Effector CD4-positive, alpha-beta T cell (primary cell): ENCODE measurements at regions not wholly inside any gene's neighbourhood (a gene's known extent, or its start where the extent isn't known, plus 50 kb on each side); places are given as distances from the start of the nearest gene placed in this dataset.
"Not testable (repeated sequence)": the region's sequence is repeated elsewhere in the genome, so short reads cannot be mapped to it uniquely, and the experiment has no call there.

ENCODE experiments used
- DNase-seq: peaks from one replicate; pipeline ENCODE4 v3.0.0-alpha.2; 2020

DNA sequence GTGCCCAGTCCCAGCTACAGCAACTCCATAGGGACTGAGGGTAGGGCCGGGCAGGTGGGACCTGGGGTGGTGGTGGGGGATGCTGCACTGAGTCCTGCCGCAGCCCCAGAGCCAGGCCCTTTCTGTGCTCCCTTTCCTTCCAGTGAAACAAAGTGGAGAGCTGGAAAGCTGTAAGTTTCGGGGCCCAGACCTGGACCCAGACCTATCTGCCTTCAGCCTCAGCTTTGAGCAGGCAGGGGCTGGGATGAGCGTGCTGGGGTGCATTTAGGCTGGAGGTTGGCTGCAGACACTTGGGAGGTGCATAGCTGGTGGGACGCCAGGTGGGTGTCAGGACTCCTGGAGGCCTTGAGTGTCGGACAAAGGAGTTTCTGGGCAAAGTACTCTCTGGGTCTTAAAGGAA is 92.7 kb upstream of the C1orf174 start:
- no peak for DNase-seq

DNA sequence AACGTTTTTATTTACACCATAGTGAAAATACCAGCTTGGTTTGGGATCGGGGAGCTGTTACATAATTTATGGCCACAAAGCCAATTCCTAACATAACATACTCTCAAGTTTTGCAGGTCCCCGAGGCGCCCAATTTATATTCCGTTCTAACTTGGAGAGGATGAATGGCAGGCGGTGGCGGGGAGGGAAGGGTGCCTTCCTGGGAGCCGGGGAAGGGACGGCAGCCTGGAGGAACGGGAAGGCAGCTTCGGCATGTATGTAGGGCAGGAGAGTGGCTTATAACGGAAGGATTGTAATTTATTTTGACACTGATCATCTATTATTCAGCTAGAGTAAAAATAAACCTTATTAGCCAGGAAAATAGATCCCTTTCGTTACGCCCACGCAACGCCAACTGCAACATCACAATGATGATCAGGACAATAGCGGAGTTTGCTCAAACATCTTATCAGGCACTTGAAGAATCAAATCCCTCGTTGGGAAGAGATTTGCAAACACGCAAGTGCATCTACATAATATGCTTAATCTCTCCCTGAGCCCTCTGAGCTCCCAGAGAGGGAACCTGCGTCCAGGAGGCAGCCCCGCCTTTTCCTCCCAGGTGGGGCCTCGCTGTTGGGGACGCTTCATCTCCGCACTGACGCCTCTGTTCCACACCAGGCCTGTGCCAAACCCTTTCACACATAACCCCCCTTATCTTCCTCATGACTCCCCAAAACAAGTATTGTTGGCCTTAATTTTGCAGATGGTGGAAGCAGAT is 93.7 kb upstream of the C1orf174 start:
- no peak for DNase-seq

DNA sequence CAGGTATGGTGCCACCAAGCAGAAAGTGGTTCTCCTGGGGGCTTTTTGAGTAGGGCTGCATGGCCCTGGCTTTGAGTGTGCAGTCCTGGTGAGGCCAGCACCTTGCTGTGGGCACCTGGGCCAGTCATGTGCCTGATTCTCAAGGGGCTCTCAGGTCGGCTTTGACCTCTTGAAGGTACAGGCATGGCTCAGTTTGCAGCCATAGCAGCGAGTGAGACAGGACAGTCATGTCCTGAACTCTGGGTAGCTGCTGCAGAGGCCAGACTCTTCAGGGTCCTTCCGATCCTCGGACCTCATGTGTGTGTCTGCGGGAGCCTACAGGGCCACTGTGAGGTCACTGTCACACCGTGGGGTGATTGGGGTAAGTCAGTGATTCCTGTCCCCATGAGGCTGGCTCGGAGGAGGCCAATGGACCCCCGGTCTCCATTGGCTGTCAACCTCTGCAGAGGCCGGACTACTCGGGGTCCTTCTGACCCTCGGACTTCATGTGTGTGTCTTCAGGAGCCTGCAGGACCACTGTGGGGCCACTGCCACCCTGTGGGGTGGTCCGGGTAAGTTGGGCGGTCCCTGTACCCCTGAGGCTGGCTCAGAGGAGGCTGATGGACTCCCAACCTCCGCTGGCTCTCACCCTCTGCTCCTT is 95.2 kb upstream of the C1orf174 start:
- DNase-seq, result no peak

DNA sequence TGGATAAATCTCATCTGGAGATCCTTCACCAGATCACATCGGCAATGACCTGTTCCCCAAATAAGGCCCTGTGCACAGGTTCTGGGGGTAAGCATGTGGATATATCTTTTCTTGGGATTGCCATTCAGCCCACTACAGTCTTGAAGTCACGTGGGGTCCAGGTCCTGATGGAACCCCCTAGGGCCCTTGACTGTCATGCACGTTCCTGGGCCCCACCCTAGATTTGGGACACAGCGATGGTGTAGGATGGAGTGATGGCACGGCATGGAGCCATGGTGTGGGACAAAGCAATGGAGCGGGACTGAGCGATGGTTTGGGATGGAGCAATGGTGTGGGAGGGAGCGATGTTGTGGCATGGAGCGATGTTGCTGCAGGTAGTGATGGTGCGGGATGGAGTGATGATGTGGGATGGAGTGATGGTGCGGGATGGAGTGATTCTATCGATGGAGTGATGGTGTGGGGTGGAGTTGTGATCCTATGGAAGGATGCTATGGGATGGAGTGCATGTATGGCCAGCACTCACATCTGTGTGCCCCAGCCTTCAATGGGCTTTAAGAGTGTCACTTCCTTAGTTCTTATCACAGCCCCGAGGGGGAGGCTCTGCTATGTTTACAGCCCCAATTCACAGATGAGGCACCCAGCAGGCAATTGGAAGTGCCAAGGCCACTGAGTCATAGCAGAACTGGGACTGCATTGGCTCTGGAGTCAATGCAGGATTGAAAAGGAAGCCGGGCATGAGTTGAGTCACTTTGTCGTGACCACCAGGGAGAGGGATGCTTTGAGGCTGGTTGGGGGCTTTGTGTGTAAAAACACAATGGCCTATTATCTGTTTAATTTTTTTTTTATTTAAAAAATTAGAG is 97.0 kb upstream of the C1orf174 start:
- DNase-seq, result no peak

DNA sequence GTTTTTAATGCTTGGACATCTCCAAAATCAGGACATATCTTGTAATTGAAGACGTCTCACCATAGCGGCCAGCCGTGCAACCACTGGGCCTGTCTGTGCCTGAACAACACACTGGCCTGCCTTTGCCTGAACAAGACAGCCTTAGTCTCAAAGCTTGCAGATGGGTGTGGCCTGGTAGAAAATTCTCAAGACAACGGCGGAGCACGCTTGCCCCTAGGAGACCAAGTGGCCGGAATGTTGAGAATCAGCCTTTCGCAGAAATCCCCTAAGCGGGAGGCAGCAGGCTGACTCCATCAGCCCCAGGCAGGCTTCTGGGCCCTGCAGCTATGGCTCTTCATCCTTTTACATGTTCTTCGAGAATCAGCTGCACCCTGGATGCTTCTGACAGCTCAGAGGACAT is 98.0 kb upstream of the C1orf174 start:
- no peak for DNase-seq

DNA sequence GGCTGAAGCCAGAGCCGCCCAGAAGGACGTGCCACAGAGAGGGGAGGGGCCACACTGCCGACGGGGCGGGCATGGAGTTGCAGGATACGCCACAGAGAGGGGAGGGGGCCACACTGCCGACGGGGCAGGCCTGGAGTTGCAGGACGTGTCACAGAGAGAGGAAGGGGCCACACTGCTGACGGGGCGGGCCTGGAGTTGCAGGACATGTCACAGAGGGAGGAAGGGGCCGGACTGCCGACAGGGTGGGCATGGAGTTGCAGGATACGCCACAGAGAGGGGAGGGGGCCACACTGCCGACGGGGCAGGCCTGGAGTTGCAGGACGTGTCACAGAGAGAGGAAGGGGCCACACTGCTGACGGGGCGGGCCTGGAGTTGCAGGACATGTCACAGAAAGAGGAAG is 99.4 kb upstream of the C1orf174 start:
- not testable (repeated sequence) for DNase-seq

DNA sequence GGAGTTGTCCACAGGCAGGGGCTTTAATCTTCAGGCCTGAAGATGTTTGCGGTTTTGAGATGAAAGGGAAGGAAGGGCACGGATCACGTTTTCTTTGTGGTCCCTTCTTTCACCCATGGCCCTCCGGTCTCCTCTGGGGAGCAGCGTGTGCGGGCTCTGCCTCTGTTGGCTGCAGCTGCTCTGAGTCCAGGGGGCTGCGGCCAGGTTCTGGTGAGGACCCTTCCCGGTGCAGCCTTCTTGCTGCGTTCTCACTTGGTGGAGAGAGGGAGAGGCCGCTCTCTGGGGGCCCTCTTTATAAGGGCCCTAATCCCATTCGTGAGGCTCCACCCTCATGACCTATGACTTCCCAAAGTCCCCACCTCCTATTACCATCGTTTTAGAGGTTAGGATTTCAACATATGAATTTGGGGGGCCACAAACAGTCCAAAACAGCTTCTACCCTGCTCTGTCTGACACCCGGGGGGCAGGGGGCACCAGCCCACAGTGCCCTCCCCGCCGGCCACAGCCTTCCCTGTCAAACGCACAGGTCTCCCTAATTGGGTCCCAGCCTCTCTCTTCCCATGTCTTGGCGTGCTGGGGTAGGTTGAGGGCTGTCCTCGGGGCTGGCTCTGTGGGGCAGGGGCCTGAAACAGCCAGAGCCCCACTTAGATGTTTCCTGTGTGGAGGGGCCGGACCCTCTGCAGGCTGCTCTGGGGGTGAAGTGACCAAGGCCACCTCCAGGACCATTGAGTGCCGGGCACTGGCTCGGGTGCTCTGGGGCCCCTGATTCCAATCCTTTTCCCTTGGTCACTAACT is 100.1 kb upstream of the C1orf174 start:
- DNase-seq, result no peak

DNA sequence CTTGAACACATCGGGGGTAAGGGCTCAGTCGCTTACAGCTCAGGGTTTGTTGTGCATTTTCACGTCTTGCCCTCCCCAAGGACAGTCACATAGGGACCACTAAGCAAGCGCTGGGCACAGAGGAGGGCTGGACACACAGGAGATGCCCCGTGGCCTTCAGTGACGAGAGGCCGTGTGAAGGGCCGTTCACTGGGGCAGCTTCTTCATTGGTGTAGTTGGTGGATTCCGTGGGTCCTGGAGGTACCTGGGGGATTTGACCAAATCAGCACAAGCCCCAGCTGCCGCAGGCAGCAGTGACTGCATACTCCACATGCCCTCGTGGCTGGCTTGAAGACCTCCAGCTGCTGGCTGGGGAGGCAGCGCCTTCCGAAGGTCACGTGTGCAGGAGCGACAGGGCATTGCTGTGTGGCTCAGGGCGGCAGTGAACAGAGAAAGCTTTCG is 100.8 kb upstream of the C1orf174 start:
- no peak for DNase-seq

DNA sequence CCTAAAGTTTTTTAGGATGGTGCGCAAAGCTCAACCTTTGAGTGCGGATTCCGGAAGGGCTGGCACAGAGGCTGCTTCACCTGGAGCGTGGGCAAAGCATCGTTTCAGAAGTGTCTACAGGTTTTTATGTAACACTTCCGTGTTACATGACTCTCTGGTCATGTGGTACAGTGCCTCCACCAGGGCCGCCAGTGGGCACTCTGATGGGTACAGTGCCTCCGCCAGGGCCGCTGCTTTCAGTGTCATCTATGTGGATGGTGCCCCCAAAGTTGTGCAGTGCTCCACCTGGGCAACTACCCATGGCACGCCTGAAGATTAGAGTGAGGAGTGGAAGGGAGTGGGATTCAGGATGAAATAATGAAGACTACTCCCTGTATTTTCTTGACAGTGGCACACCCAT is 101.4 kb upstream of the C1orf174 start:
- DNase-seq, result no peak

DNA sequence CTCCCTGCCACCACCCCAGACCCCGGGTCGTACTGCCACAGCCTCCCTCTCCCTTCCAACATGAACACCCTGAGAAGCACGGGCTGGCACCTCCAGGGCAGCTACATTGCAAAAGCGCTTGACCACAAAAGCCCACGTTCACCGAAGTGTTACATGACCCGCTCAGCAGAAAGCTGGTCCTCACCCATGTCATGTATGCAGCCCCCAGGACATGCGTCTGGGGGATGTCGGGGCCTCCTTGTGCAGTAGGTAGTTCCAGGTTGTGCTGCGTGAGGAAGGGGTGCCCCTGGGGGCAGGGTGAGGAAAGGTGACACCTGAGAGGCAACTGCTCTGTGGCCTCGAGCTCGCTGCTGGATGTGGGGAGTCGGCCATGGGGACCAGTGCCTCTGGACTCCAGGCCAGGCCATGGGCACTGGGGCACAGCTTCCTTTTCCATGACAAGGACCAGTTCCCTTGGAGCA is 102.0 kb upstream of the C1orf174 start:
- DNase-seq, result no peak

DNA sequence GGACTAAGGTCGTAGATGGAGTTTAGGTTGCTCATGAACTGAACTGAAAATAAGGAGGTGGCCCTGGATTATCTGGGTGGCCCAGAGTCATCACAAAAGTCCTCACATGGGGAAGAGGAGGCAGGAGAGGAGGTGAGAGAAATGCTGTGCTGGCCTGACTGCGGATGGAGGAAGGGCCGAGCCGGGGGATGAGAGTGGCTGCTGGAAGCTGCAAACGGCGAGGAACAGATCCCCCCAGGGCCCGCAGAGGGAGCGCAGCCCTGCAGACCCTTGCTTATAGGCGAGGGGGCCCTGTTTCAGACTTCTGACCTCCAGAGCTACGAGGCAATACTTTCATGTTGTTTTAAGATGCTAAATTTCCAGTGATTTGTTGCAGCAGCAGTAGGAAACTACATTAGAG is 102.7 kb upstream of the C1orf174 start:
- no peak for DNase-seq

DNA sequence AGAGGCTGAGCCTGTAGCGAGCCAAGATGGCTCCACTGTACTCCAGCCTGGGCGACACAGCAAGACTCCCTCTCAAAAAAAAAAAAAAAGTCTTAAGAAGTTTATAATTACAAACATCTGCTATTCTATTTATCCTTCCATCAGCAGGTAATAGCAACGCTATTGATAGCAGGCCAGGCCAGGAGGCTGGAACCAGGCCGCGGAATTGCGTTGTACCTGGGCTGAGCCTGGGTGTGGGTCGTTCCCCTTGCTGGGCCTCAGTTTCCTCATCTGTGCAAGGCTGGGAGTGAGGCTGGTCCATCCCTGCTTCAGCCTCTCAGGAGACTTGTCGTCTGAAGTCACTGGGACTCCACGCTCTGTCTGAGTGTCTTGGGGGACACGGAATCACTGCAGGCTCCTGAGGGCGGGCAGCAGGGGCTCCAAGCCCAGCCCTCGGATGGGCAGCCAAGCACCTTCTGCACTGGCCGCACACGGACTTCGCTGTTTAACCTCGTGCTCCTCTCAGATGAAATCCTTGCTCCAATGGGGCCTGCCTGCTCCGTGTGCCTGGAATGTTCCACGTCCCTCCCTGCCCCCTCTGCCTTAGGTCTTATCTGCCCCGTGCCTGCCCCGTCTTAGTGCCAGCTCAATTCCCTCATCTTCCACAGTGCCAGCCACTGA is 103.9 kb upstream of the C1orf174 start:
- DNase-seq, result no peak

DNA sequence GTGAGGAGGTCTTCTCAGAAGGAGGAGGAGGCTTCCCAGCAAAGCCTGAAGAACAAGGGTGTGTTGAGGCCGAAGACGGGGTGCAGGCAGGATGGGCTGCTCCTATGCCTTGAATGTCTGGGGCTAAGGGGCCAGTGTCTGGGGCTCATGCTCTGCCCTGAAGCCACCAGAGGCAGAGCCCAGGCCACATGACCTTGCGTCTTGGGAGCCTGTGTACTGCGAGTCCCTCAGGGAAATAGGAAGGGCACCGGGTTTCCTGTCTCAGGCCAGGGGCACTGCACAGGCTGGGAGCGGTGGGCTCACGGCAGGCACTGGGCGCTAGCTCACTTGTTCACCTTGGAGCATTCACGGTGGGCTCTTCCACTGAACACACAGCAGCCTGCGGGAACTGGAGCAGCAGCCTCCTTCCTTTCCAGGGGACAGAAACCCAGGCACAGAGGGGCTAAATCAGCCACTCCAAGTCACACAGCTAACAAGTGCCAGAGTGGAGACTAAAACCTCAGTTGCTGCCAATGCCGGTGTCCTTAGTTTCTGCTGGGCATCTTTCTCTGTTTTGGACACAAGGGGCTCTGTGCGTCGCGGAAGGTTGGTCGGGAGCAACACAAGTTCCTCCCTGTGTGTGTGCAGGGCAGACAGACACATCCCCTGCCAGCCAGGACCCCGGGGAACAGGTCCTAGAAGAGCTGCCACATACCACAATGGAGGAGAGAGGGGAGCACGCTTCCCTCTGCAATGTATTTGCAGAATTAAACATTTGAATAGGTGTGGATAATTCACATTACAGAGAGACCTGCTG is 104.8 kb upstream of the C1orf174 start:
- DNase-seq, result no peak

DNA sequence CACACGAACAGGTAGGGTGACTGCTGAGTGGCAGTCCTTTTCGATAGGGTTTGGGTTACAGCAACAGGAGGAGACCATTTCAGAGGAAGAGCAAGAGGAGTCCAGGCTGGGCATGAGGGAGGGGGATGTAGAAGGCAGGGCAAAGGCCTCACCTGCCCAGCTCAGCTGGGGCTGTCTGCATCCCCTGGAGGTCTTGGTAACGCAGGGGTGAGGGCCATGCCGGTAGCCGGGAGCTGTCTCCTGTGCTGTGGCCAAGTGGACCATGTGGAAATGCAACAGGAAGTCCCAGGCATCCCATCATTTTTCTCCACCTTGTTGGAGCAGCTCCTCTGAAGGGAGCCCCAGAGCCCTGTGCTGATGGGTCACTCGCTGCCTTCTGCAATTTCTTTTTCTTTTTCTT is 105.4 kb upstream of the C1orf174 start:
- DNase-seq, result no peak

DNA sequence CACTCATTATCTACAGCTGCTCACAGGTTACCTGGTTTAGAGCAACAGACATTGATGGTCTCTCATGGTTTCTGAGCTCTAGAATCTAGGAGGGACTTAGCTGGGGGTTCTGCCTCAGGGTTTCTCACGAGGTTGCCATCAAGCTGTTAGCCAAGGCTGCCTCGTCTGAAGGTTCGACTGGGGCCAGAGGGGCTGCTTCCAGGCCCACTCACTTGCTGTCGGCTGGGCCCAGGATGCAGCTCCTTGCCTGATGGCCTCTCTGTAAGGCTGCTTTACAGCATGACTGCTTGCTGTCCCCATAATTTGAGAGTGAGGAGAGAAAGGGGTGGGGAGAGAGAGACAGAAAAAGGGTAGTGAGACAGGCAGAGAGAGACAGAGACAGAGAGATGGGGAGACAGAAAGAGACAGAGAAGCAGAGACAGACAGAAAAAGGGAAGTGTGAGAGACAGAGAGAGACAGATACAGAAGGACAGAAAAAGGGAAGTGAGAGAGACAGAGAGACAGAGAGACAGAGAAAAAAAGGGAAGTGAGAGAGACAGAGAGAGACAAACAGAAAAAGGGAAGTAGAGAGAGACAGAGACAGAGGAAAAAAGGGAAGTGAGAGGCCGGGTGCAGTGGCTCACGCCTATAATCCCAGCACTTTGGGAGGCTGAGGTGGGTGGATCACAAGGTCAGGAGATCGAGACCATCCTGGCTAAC is 106.8 kb upstream of the C1orf174 start:
- no peak for DNase-seq

DNA sequence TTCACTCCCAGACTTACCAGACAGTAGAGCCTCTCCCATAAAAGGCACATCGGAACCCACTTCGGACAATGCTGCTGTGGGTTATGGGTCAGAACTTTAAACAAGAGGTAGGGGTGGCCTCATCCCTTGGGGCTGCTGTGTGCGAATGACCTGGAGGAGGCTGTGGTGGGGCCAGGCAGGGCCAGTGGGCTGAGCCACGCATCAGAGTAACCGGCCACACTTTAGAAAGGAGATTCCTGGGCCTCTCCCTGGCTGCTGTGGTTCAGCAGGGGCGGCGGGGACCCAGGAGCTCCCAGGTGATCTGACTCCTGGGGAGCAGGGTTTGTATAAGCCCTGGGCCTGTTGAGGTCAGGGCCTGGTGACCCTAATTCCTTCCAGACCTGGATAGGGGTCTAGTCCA is 110.2 kb upstream of the C1orf174 start:
- no peak for DNase-seq

DNA sequence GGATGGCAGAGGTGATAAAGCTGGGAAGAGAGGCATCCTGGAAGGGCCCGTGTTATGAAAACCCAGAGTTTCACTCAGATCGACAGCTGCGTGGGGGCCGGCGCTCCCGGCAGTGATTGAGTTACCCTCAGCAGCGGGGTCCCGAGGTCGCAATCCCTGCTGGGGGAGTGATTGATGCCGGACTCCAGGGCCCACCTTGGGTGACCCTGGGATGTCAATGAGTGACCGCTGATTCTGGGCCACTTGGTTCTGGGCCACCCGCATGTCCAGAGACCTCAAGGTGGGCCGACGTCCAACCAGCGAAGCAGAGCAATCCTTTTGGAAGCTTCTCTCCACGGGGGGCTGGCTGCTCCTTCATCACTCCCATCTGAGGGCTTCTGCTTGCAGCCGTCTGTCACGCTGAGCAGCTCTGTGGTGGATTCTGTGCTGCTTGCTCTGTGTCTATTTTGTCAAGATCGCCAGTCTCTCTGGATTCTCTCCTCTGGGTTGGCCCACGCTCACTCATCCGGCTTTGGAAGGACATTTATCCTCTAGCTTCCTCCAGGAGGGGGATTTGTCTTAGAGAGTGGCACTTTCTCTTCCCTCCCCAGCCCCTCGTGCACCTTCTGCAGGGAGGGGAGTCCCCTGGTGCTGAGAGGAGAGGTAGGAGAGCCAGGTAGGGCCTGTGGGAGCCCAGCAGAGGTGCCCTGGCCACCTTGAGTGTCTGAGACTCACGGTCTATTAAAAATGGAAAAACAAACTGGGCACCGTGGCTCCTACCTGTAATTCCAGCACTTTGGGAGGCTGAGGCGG is 110.9 kb upstream of the C1orf174 start:
- DNase-seq, result no peak

DNA sequence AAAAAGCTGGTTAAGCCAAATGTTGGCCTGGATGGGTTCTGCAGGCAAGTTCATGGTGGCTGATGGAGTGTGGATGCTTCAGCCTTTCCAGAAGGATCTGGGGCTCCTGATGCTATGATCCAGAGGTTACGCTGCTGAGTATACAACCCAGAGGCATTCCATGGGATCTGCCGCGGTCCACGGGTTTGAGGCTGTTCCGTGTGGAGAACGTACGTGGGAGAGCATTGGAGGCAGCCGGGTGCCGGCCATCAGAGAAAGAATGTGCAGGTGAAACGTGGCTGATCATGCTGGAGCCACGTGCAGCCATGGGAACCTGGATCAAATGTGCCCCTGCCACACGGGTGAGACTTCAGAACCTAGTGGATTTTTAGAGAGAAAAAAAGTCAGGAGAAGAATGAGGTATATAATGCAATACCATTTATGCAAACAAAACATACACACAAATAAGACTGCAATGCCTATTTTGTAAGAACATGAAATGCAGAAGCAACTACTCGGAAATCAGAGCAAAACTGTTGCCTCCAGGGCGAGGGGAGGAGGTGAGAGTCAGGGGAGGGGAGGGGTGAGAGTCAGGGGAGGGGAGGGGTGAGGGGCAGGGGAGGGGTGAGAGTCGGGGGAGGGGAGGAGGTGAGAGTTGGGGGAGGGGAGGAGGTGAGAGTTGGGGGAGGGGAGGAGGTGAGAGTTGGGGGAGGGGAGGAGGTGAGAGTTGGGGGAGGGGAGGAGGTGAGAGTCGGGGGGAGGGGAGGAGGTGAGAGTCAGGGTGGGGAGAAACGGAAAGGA is 116.5 kb upstream of the C1orf174 start:
- DNase-seq, result no peak
